ENCODE measurements at regions not wholly inside any gene's neighbourhood (a gene's known extent, or its start where the extent isn't known, plus 50 kb on each side); places are given as distances from the start of the nearest gene placed in this dataset.

DNA sequence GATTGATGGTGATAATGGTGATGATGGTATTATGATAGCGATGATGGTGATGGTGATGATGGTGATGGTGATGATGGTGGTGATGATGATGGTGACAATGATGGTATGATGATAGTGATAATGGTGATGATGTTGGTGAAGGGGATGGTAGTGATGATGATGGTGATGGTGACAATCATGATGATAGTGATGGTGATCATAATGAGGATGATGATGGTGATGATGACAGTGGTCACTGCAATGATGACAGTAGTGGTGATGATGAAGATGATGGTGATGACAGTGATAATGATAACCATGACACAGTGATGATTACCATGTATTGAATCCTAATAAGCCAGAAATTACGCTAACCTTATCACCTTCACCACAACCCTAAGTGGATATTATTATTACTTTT, 128.2 kb downstream of the SHANK2 start:
- Histone ChIP-seq H3K9me3 (no peaks in the 10 kb centered on the region), H3K4me3 (no peak overlapping the region), H3K27ac (no peak overlapping the region), H3K27me3 (no peaks in the 10 kb centered on the region), H3K36me3 (no peaks in the 10 kb centered on the region), H3K4me1 (no peaks in the 10 kb centered on the region)
- TF ChIP-seq, protein P1, sequence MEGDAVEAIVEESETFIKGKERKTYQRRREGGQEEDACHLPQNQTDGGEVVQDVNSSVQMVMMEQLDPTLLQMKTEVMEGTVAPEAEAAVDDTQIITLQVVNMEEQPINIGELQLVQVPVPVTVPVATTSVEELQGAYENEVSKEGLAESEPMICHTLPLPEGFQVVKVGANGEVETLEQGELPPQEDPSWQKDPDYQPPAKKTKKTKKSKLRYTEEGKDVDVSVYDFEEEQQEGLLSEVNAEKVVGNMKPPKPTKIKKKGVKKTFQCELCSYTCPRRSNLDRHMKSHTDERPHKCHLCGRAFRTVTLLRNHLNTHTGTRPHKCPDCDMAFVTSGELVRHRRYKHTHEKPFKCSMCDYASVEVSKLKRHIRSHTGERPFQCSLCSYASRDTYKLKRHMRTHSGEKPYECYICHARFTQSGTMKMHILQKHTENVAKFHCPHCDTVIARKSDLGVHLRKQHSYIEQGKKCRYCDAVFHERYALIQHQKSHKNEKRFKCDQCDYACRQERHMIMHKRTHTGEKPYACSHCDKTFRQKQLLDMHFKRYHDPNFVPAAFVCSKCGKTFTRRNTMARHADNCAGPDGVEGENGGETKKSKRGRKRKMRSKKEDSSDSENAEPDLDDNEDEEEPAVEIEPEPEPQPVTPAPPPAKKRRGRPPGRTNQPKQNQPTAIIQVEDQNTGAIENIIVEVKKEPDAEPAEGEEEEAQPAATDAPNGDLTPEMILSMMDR (IDR thresholded peaks at IDR 0.05): no peak
- no peak for DNase-seq (ENCODE audit: low spot score in 2 of 2)
- intact Hi-C loops (cut with DNase I): no loop called here

DNA sequence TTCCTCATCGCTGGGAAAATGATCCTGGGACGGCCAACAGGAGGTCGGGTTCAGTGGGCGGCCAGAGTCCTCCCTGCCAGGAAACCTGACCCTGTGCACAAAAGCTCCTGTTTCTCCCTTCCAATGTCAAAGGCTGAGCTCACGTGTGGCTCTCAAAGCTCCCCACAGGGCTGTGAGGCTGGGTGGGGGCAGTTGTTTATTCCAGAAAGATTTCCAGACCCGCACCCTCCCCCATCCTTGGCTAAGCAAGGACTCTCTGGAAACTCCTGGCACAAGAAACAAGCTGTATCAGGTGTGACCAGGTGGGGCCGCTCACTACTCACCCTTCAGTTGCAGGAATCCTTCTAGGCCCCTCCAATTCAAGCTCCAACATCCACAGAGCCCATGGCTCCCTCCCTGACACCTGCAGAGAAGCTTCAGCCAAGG, 131.9 kb downstream of the SHANK2 start:
- no peaks in the 10 kb centered on the region for H3K4me1 ChIP-seq
- H3K4me3 ChIP-seq: no peak overlapping the region
- H3K27ac ChIP-seq: no peak overlapping the region
- TF ChIP-seq, protein P1 (IDR thresholded peaks at IDR 0.05): no peak
- no peak for DNase-seq (ENCODE audit: low spot score in 2 of 2)
- H3K9me3 ChIP-seq: no peaks in the 10 kb centered on the region
- no peaks in the 10 kb centered on the region for H3K27me3 ChIP-seq
- H3K36me3 ChIP-seq: no peaks in the 10 kb centered on the region
- intact Hi-C loops (cut with DNase I): no loop called here

GRCh38 chr11:71119656-71120269, 132.6 kb downstream of the SHANK2 start:
- TF ChIP-seq, protein P1 (IDR thresholded peaks at IDR 0.05): no peak
- no peaks in the 10 kb centered on the region for H3K9me3 ChIP-seq
- H3K27me3 ChIP-seq: no peaks in the 10 kb centered on the region
- no peak overlapping the region for H3K4me3 ChIP-seq
- H3K4me1 ChIP-seq: no peaks in the 10 kb centered on the region
- intact Hi-C loops (cut with DNase I): no loop called here
- no peak overlapping the region for H3K27ac ChIP-seq
- H3K36me3 ChIP-seq: no peaks in the 10 kb centered on the region
- no peak for DNase-seq (ENCODE audit: low spot score in 2 of 2)

- H3K36me3 ChIP-seq: no peaks in the 10 kb centered on the region
- H3K27ac ChIP-seq: no peak overlapping the region
- no peaks in the 10 kb centered on the region for H3K9me3 ChIP-seq
- no peak overlapping the region for H3K4me3 ChIP-seq
- DNase-seq (ENCODE audit: low spot score in 2 of 2): no peak
- H3K4me1 ChIP-seq: no peaks in the 10 kb centered on the region
- intact Hi-C loops (cut with DNase I): no loop called here
- H3K27me3 ChIP-seq: no peaks in the 10 kb centered on the region
- TF ChIP-seq, protein P1 (IDR thresholded peaks at IDR 0.05): no peak
These were observed 133.6 kb downstream of the SHANK2 start for GRCh38 chr11:71118671-71119250.

GRCh38 chr11:71117311-71117710, 135.1 kb downstream of the SHANK2 start:
- no peaks in the 10 kb centered on the region for H3K27me3 ChIP-seq

More at GRCh38 chr11:71117311-71117710, 135.1 kb downstream of the SHANK2 start:
- TF ChIP-seq, protein P1 (IDR thresholded peaks at IDR 0.05): no peak
- no peak for DNase-seq (ENCODE audit: low spot score in 2 of 2)
- no peak overlapping the region for H3K4me3 ChIP-seq
- intact Hi-C loops (cut with DNase I): no loop called here
- no peaks in the 10 kb centered on the region for H3K36me3 ChIP-seq
- H3K4me1 ChIP-seq: no peaks in the 10 kb centered on the region
- H3K9me3 ChIP-seq: no peaks in the 10 kb centered on the region
- no peak overlapping the region for H3K27ac ChIP-seq
